ENCODE measurements at regions not wholly inside any gene's neighbourhood (a gene's known extent, or its start where the extent isn't known, plus 50 kb on each side); places are given as distances from the start of the nearest gene placed in this dataset.

GRCh38 chr5:24816206-24816605 is 171.4 kb upstream of the CDH10 start:
- peaks cover 4% of the 10 kb centered on the region for H3K36me3 Mint-ChIP-seq
- no peaks in the 10 kb centered on the region for H3K4me1 Mint-ChIP-seq
- POLR2A ChIA-PET = no interaction called here
- no peak for TF ChIP-seq TCF7 (CRISPR knock-in tag; IDR thresholded peaks at IDR 0.05; ENCODE audit: low read depth)
- TF ChIP-seq MYBL2 (CRISPR knock-in tag; IDR thresholded peaks at IDR 0.05) = no peak
- TF ChIP-seq SMAD4 (CRISPR knock-in tag; IDR thresholded peaks at IDR 0.05) = no peak
- TF ChIP-seq, protein P1, sequence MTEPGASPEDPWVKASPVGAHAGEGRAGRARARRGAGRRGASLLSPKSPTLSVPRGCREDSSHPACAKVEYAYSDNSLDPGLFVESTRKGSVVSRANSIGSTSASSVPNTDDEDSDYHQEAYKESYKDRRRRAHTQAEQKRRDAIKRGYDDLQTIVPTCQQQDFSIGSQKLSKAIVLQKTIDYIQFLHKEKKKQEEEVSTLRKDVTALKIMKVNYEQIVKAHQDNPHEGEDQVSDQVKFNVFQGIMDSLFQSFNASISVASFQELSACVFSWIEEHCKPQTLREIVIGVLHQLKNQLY (CRISPR knock-in tag; IDR thresholded peaks at IDR 0.05) = no peak
- no peak for TF ChIP-seq USF2 (CRISPR knock-in tag; IDR thresholded peaks at IDR 0.05)
- no peak for TF ChIP-seq CDX4 (CRISPR knock-in tag; IDR thresholded peaks at IDR 0.05; ENCODE audit: borderline replicate concordance)
- TF ChIP-seq TEAD4 (CRISPR knock-in tag; IDR thresholded peaks at IDR 0.05) = no peak
- TF ChIP-seq NFATC4 (CRISPR knock-in tag; IDR thresholded peaks at IDR 0.05) = no peak
- no peak for TF ChIP-seq EMX1 (CRISPR knock-in tag; IDR thresholded peaks at IDR 0.05)
- no peak for TF ChIP-seq SOX15 (CRISPR knock-in tag; IDR thresholded peaks at IDR 0.05)
- TF ChIP-seq ZNF232 (CRISPR knock-in tag; IDR thresholded peaks at IDR 0.05) = no peak
- TF ChIP-seq NFYB (CRISPR knock-in tag; conservative IDR thresholded peaks at IDR 0.05; ENCODE audit: low read depth) = no peak
- no peak for TF ChIP-seq MXD4 (CRISPR knock-in tag; IDR thresholded peaks at IDR 0.05; ENCODE audit: borderline replicate concordance)
- no peak for TF ChIP-seq FOXP1 (CRISPR knock-in tag; IDR thresholded peaks at IDR 0.05; ENCODE audit: borderline replicate concordance)
- TF ChIP-seq ZNF671 (CRISPR knock-in tag; IDR thresholded peaks at IDR 0.05) = no peak
- H3K9me3 Mint-ChIP-seq = peaks cover 22% of the 10 kb centered on the region
- H3K27ac Mint-ChIP-seq = no peak overlapping the region
- no peaks in the 10 kb centered on the region for H3K27me3 Mint-ChIP-seq (ENCODE audit: low read depth)
- CTCF ChIA-PET = no interaction called here
- ATAC-seq (no peak), DNase-seq (ENCODE audit: low spot score) (no peak)
- H3K4me3 Mint-ChIP-seq = no peak overlapping the region

DNA sequence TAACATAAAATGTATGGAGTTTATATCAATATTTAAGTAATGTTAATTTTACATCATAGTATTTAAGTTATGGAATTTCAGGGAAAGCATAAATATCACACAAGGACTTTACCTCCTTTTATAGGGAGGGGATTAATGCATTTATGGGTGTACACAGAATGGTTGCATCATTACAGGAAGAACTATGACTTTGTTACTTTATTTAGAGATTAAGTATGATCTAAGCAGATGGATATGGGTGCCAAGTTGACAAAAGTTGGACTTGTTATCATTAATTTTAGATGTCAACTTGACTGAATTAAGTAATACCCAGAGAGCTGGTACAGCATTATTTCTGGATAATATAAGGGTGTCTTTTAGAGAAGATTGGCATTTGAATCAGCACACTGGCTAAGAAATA is 160.5 kb upstream of the CDH10 start:
- Mint-ChIP-seq H3K4me1 (no peaks in the 10 kb centered on the region), H3K27me3 (ENCODE audit: low read depth) (no peaks in the 10 kb centered on the region), H3K4me3 (no peak overlapping the region), H3K9me3 (0 out of 2 replicates have a peak, but pooled peaks cover 4% of the 10 kb centered on the region), H3K36me3 (no peaks in the 10 kb centered on the region), H3K27ac (no peak overlapping the region)
- ATAC-seq (no peak), DNase-seq (ENCODE audit: low spot score) (no peak)
- POLR2A ChIA-PET = no interaction called here
- CTCF ChIA-PET = no interaction called here
- TF ChIP-seq ZNF263 (CRISPR knock-in tag; IDR thresholded peaks at IDR 0.05; ENCODE audit: low read depth) (no peak), ZBTB43 (CRISPR knock-in tag; IDR thresholded peaks at IDR 0.05) (no peak), ZNF317 (CRISPR knock-in tag; IDR thresholded peaks at IDR 0.05; ENCODE audit: borderline replicate concordance, low read depth) (no peak), E2F4 (CRISPR knock-in tag; IDR thresholded peaks at IDR 0.05; ENCODE audit: borderline replicate concordance, low read depth) (no peak), KAT7 (CRISPR knock-in tag; IDR thresholded peaks at IDR 0.05; ENCODE audit: borderline replicate concordance) (no peak), ZNF532 (CRISPR knock-in tag; IDR thresholded peaks at IDR 0.05; ENCODE audit: borderline replicate concordance) (no peak), FOXJ3 (CRISPR knock-in tag; IDR thresholded peaks at IDR 0.05; ENCODE audit: borderline replicate concordance) (no peak), HMGA2 (CRISPR knock-in tag; IDR thresholded peaks at IDR 0.05) (no peak), MXD4 (CRISPR knock-in tag; IDR thresholded peaks at IDR 0.05; ENCODE audit: borderline replicate concordance) (no peak), OVOL2 (CRISPR knock-in tag; IDR thresholded peaks at IDR 0.05; ENCODE audit: borderline replicate concordance) (no peak), MAX (CRISPR knock-in tag; IDR thresholded peaks at IDR 0.05) (no peak)
- TF ChIP-seq, protein P2, sequence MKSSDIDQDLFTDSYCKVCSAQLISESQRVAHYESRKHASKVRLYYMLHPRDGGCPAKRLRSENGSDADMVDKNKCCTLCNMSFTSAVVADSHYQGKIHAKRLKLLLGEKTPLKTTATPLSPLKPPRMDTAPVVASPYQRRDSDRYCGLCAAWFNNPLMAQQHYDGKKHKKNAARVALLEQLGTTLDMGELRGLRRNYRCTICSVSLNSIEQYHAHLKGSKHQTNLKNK (CRISPR knock-in tag; IDR thresholded peaks at IDR 0.05) = no peak

All from WTC11 (cell line).